ENCODE measurements at regions not wholly inside any gene's neighbourhood (a gene's known extent, or its start where the extent isn't known, plus 50 kb on each side); places are given as distances from the start of the nearest gene placed in this dataset.
"Not testable (repeated sequence)": the region's sequence is repeated elsewhere in the genome, so short reads cannot be mapped to it uniquely, and the experiment has no call there.

- no peak for TF ChIP-seq CTCF (IDR thresholded peaks at IDR 0.05; ENCODE audit: borderline replicate concordance, control extremely low read depth, extremely low read depth, insufficient read depth, missing control alignments)
- DNase-seq (ENCODE audit: low spot score): no peak
- in situ Hi-C loops (cut with MboI; ENCODE audit: low sequenced_read_pairs, unreplicated experiment): no loop called here
Observed at GRCh38 chr6:90678049-90678779, 91.3 kb upstream of the MAP3K7 start.

- DNase-seq (ENCODE audit: low spot score): no peak
- in situ Hi-C loops (cut with MboI; ENCODE audit: low sequenced_read_pairs, unreplicated experiment): no loop called here
- TF ChIP-seq CTCF (IDR thresholded peaks at IDR 0.05; ENCODE audit: borderline replicate concordance, control extremely low read depth, extremely low read depth, insufficient read depth, missing control alignments): no peak
Observed at GRCh38 chr6:90677440-90677839, 90.6 kb upstream of the MAP3K7 start.

- no peak for TF ChIP-seq CTCF (IDR thresholded peaks at IDR 0.05; ENCODE audit: borderline replicate concordance, control extremely low read depth, extremely low read depth, insufficient read depth, missing control alignments)
- no peak for DNase-seq (ENCODE audit: low spot score)
- in situ Hi-C loops (cut with MboI; ENCODE audit: low sequenced_read_pairs, unreplicated experiment): no loop called here
Observed at GRCh38 chr6:90676516-90677300, 89.8 kb upstream of the MAP3K7 start.

GRCh38 chr6:90675107-90675506, 88.2 kb upstream of the MAP3K7 start:
- DNase-seq (ENCODE audit: low spot score); in situ Hi-C loops (cut with MboI; ENCODE audit: low sequenced_read_pairs, unreplicated experiment): not testable (repeated sequence)

GRCh38 chr6:90674077-90674476, 87.2 kb upstream of the MAP3K7 start:
- DNase-seq (ENCODE audit: low spot score); in situ Hi-C loops (cut with MboI; ENCODE audit: low sequenced_read_pairs, unreplicated experiment): not testable (repeated sequence)

- TF ChIP-seq CTCF (IDR thresholded peaks at IDR 0.05; ENCODE audit: borderline replicate concordance, control extremely low read depth, extremely low read depth, insufficient read depth, missing control alignments): no peak
- in situ Hi-C loops (cut with MboI; ENCODE audit: low sequenced_read_pairs, unreplicated experiment): no loop called here
- no peak for DNase-seq (ENCODE audit: low spot score)
Observed at GRCh38 chr6:90669846-90670245, 83.0 kb upstream of the MAP3K7 start.

- DNase-seq (ENCODE audit: low spot score): no peak
- TF ChIP-seq CTCF (IDR thresholded peaks at IDR 0.05; ENCODE audit: borderline replicate concordance, control extremely low read depth, extremely low read depth, insufficient read depth, missing control alignments): no peak
- in situ Hi-C loops (cut with MboI; ENCODE audit: low sequenced_read_pairs, unreplicated experiment): no loop called here
Observed at GRCh38 chr6:90669420-90669819, 82.5 kb upstream of the MAP3K7 start.

All from GM13976 (cell line).